Neural cell (in vitro differentiated cells): ENCODE measurements at regions not wholly inside any gene's neighbourhood (a gene's known extent, or its start where the extent isn't known, plus 50 kb on each side); places are given as distances from the start of the nearest gene placed in this dataset.

Experiments
- H2AFZ ChIP-seq: fragments of 200-600, 300-800 bp; sonication (generic), shearing (Covaris generic); 2 replicates; pipeline ENCODE4 v1.6.0; 2014; ENCODE audit warnings: low read depth, mild to moderate bottlenecking, antibody characterized with exemption, low read length, moderate library complexity
- H3F3A ChIP-seq: fragments of 200-600 bp; shearing (Covaris generic); 2 replicates; pipeline ENCODE4 v1.6.1; 2016; ENCODE audit warnings: mild to moderate bottlenecking, moderate library complexity, mixed read lengths, antibody characterized with exemption, low read length; ENCODE audit not compliant: insufficient read depth, poor library complexity, severe bottlenecking
- H3K27ac ChIP-seq: fragments of 200-600, 300-800 bp; sonication (generic), shearing (Covaris generic); 2 replicates; pipeline ENCODE4 v1.5.1; 2014; ENCODE audit warnings: mild to moderate bottlenecking, low read length, moderate library complexity
- H3K27me3 ChIP-seq: fragments of 300-800, 200-600 bp; sonication (generic), shearing (Covaris generic); 2 replicates; pipeline ENCODE4 v1.6.0; 2014; ENCODE audit warnings: mild to moderate bottlenecking, low read depth, low read length, moderate library complexity; ENCODE audit not compliant: insufficient read depth
- H3K36me3 ChIP-seq: fragments of 300-800, 200-600 bp; sonication (generic), shearing (Covaris generic); 2 replicates; pipeline ENCODE4 v1.5.1; 2014; ENCODE audit warnings: mild to moderate bottlenecking, antibody characterized with exemption, low read length, moderate library complexity; ENCODE audit not compliant: insufficient read depth
- H3K4me2 ChIP-seq: fragments of 300-800, 200-600 bp; sonication (generic), shearing (Covaris generic); 2 replicates; pipeline ENCODE4 v1.6.0; 2014; ENCODE audit warnings: mild to moderate bottlenecking, low read length
- H3K4me3 ChIP-seq: fragments of 300-800, 200-600 bp; sonication (generic), shearing (Covaris generic); 2 replicates; pipeline ENCODE4 v1.5.1; 2014; ENCODE audit warnings: mild to moderate bottlenecking, low read length, moderate library complexity
- H3K79me2 ChIP-seq: fragments of 200-600 bp; shearing (Covaris generic); replicated peaks from 2 replicates; pipeline ENCODE4 v1.6.0; 2014; ENCODE audit warnings: mild to moderate bottlenecking, low read length, moderate library complexity; ENCODE audit not compliant: insufficient read depth
- H3K9ac ChIP-seq: fragments of 300-800, 200-600 bp; sonication (generic), shearing (Covaris generic); 2 replicates; pipeline ENCODE4 v1.6.1; 2016; ENCODE audit warnings: mild to moderate bottlenecking, low read length, mixed read lengths
- H3K9me2 ChIP-seq: fragments of 200-600 bp; shearing (Covaris generic); 2 replicates; pipeline ENCODE4 v1.6.1; 2016; ENCODE audit warnings: mild to moderate bottlenecking, low read length, mixed read lengths; ENCODE audit not compliant: insufficient read depth
- H3K9me3 ChIP-seq: fragments of 200-600, 300-800 bp; sonication (generic), shearing (Covaris generic); 2 replicates; pipeline ENCODE4 v1.6.1; 2016; ENCODE audit warnings: mild to moderate bottlenecking, mixed run types, low read length, moderate library complexity, mixed read lengths
- H4K20me1 ChIP-seq: fragments of 200-600 bp; shearing (Covaris generic); 2 replicates; pipeline ENCODE4 v1.6.1; 2016; ENCODE audit warnings: mild to moderate bottlenecking, mixed run types; ENCODE audit not compliant: insufficient read depth
- EP300 ChIP-seq: fragments of 450-650 bp; conservative IDR thresholded peaks from 2 replicates; pipeline ENCODE4 v1.6.1; 2014; ENCODE audit warnings: antibody characterized with exemption, mild to moderate bottlenecking, moderate library complexity; ENCODE audit not compliant: poor library complexity, severe bottlenecking
- EZH2 ChIP-seq: fragments of 200-600, 300-800 bp; shearing (Covaris generic), sonication (generic); IDR thresholded peaks from 2 replicates; pipeline ENCODE4 v1.6.1; 2014; ENCODE audit warnings: antibody characterized with exemption, low read length, borderline replicate concordance, mild to moderate bottlenecking; ENCODE audit not compliant: insufficient read depth, poor library complexity, severe bottlenecking
- MXI1 ChIP-seq: fragments of 450-650 bp; conservative IDR thresholded peaks from 2 replicates; pipeline ENCODE4 v1.6.1; 2014; ENCODE audit warnings: antibody characterized with exemption, mild to moderate bottlenecking; ENCODE audit not compliant: poor library complexity, severe bottlenecking
- POLR2AphosphoS5 ChIP-seq: IDR thresholded peaks from 2 replicates; pipeline ENCODE4 v1.6.1; 2012
- RAD21 ChIP-seq: fragments of 450-650 bp; conservative IDR thresholded peaks from 2 replicates; pipeline ENCODE4 v1.6.1; 2014; ENCODE audit warnings: antibody characterized with exemption, mild to moderate bottlenecking, moderate library complexity
- SMC3 ChIP-seq: fragments of 450-650 bp; conservative IDR thresholded peaks from 2 replicates; pipeline ENCODE4 v1.6.1; 2014; ENCODE audit warnings: antibody characterized with exemption, mild to moderate bottlenecking, moderate library complexity; ENCODE audit not compliant: poor library complexity
- TAF1 ChIP-seq: IDR thresholded peaks from 2 replicates; pipeline ENCODE4 v1.6.1; 2012; ENCODE audit warnings: low read depth
- TF ChIP-seq, protein P1 (sequence below): IDR thresholded peaks from 2 replicates; pipeline ENCODE4 v1.6.1; 2012; ENCODE audit warnings: borderline replicate concordance
- TF ChIP-seq, protein P2 (sequence below): fragments of 450-650 bp; IDR thresholded peaks from 2 replicates; pipeline ENCODE4 v1.5.1; 2014; ENCODE audit warnings: antibody characterized with exemption, mild to moderate bottlenecking, moderate library complexity; ENCODE audit not compliant: poor library complexity, severe bottlenecking

DNA sequence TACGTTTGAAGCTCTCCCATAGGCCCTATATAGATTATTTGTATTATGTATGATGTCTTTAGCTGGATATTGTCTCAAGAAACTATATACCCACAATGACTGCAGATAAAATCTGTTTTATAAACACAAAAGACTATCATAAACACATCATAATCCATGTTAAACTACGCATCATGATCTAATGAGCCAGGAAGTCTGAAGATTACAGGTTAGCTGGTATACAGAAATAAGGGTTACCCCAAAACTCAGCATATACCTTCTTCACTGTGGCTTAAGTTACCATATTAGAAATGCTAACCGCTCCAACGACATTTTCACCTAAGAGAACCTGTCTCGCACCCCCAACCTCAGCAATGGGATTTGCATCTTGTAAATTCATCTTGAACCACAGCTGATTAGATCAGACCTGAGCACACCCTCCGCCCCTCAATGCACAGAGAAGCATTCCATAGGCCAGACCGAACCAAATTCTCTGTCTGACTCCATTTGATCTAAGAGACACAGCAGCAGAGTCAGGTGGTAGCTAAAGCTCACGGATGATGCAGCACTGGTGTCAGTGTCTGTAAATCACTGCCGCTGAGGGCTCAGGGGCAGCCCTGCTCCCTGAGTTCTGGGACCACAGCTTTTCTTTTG lies 124.9 kb downstream of the NPY start:
- no peaks in the 10 kb centered on the region for H3K79me2 ChIP-seq
- H3K27ac ChIP-seq, result no peak overlapping the region
- H3K9me3 ChIP-seq, result no peaks in the 10 kb centered on the region
- no peak overlapping the region for H3K9ac ChIP-seq
- H3K4me3 ChIP-seq, result no peak overlapping the region
- H4K20me1 ChIP-seq, result no peaks in the 10 kb centered on the region
- TF ChIP-seq TAF1 (no peak), MXI1 (no peak), RAD21 (no peak), EP300 (no peak), POLR2AphosphoS5 (no peak), SMC3 (no peak), EZH2 (no peak)
- TF ChIP-seq, protein P1, sequence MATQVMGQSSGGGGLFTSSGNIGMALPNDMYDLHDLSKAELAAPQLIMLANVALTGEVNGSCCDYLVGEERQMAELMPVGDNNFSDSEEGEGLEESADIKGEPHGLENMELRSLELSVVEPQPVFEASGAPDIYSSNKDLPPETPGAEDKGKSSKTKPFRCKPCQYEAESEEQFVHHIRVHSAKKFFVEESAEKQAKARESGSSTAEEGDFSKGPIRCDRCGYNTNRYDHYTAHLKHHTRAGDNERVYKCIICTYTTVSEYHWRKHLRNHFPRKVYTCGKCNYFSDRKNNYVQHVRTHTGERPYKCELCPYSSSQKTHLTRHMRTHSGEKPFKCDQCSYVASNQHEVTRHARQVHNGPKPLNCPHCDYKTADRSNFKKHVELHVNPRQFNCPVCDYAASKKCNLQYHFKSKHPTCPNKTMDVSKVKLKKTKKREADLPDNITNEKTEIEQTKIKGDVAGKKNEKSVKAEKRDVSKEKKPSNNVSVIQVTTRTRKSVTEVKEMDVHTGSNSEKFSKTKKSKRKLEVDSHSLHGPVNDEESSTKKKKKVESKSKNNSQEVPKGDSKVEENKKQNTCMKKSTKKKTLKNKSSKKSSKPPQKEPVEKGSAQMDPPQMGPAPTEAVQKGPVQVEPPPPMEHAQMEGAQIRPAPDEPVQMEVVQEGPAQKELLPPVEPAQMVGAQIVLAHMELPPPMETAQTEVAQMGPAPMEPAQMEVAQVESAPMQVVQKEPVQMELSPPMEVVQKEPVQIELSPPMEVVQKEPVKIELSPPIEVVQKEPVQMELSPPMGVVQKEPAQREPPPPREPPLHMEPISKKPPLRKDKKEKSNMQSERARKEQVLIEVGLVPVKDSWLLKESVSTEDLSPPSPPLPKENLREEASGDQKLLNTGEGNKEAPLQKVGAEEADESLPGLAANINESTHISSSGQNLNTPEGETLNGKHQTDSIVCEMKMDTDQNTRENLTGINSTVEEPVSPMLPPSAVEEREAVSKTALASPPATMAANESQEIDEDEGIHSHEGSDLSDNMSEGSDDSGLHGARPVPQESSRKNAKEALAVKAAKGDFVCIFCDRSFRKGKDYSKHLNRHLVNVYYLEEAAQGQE, result no peak
- TF ChIP-seq, protein P2, sequence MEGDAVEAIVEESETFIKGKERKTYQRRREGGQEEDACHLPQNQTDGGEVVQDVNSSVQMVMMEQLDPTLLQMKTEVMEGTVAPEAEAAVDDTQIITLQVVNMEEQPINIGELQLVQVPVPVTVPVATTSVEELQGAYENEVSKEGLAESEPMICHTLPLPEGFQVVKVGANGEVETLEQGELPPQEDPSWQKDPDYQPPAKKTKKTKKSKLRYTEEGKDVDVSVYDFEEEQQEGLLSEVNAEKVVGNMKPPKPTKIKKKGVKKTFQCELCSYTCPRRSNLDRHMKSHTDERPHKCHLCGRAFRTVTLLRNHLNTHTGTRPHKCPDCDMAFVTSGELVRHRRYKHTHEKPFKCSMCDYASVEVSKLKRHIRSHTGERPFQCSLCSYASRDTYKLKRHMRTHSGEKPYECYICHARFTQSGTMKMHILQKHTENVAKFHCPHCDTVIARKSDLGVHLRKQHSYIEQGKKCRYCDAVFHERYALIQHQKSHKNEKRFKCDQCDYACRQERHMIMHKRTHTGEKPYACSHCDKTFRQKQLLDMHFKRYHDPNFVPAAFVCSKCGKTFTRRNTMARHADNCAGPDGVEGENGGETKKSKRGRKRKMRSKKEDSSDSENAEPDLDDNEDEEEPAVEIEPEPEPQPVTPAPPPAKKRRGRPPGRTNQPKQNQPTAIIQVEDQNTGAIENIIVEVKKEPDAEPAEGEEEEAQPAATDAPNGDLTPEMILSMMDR, result no peak
- no peaks in the 10 kb centered on the region for H3F3A ChIP-seq
- H3K4me2 ChIP-seq, result no peak overlapping the region
- no peaks in the 10 kb centered on the region for H3K9me2 ChIP-seq
- no peaks in the 10 kb centered on the region for H3K27me3 ChIP-seq
- no peaks in the 10 kb centered on the region for H3K36me3 ChIP-seq
- H2AFZ ChIP-seq, result no peak overlapping the region

DNA sequence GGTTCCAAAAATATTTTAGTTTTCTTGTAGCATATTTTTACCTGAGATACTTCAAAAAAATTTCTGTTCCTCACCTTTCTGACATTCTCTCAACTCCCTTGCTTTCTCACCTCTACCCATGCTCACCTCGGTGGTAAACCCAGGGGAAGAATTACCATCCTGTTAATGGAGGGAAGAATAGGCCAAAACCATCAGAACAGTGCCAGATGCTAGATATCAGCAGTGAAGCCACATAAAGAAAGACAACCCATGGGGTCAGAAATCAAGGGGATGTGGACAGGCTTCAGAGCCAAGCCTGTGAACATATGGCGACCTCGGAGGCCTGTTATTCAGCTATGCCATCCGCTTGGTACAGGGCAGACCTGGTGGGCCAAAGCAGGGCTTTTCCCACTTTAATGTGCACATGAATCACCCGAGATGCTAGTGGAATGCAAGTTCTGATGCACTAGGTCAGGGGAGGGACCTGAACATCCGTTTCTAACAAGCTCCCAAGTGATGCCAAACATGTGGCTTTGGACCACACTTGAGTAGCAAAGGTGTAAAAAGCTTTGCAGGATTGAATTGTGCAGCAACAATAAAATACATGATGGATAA lies 125.5 kb downstream of the NPY start:
- H3K9me3 ChIP-seq, result no peaks in the 10 kb centered on the region
- no peak overlapping the region for H3K9ac ChIP-seq
- TF ChIP-seq, protein P2, result no peak
- no peak for TF ChIP-seq POLR2AphosphoS5
- no peak for TF ChIP-seq RAD21
- H3K27me3 ChIP-seq, result no peaks in the 10 kb centered on the region
- H3F3A ChIP-seq, result no peaks in the 10 kb centered on the region
- no peak overlapping the region for H3K4me2 ChIP-seq
- H3K27ac ChIP-seq, result no peak overlapping the region
- H4K20me1 ChIP-seq, result no peaks in the 10 kb centered on the region
- no peak overlapping the region for H3K4me3 ChIP-seq
- H3K36me3 ChIP-seq, result no peaks in the 10 kb centered on the region
- no peaks in the 10 kb centered on the region for H3K79me2 ChIP-seq
- no peak overlapping the region for H2AFZ ChIP-seq
- no peaks in the 10 kb centered on the region for H3K9me2 ChIP-seq
